B cell (primary cell): ENCODE measurements at regions not wholly inside any gene's neighbourhood (a gene's known extent, or its start where the extent isn't known, plus 50 kb on each side); places are given as distances from the start of the nearest gene placed in this dataset.

Experiments used
- CTCF ChIP-seq: fragments of 200-600 bp; IDR thresholded peaks from one replicate; pipeline ENCODE4 v1.8.0; 2022; ENCODE audit warnings: antibody characterized with exemption, mild to moderate bottlenecking
- EZH2 ChIP-seq: IDR thresholded peaks from 2 replicates; pipeline ENCODE4 v1.6.1; 2012; ENCODE audit warnings: borderline replicate concordance, low read depth, mild to moderate bottlenecking, moderate library complexity, low read length; ENCODE audit not compliant: insufficient read depth, poor library complexity, severe bottlenecking

GRCh38 chr2:240379089-240379636 lies 56.3 kb upstream of the GPC1 start:
- TF ChIP-seq CTCF = no peak
- TF ChIP-seq EZH2 = no peak
